ENCODE measurements at regions not wholly inside any gene's neighbourhood (a gene's known extent, or its start where the extent isn't known, plus 50 kb on each side); places are given as distances from the start of the nearest gene placed in this dataset.

DNA sequence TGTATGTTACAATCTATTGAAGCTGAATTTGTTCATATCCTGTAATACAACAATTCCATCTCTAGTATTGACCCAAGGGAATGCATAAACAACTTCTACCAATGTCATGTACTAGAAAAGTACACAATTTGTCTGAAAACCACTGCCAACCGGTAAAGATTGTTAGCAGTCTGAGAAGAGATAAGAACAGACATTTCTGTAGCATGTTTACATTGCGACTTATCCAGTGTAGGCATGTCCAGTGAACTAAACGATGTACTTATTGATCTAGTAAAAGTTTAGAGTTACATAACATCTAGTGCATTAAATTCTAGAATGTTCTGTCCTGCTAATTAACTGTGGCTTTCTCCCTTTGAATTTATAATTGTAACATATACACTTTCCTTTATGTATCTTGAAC, 425.9 kb downstream of the SLITRK6 start:
- H3K36me3 Mint-ChIP-seq (ENCODE audit: low read depth): no peaks in the 10 kb centered on the region
- Histone ChIP-seq H3K9me2 (ENCODE audit: insufficient read depth) (no peaks in the 10 kb centered on the region), H3F3A (replicated peaks; ENCODE audit: low read depth) (no peaks in the 10 kb centered on the region), H3K4me3 (no peak overlapping the region), H3K27ac (ENCODE audit: low read depth) (no peak overlapping the region), H3K36me3 (ENCODE audit: insufficient read depth) (no peaks in the 10 kb centered on the region), H4K20me1 (replicated peaks; ENCODE audit: insufficient read depth) (no peaks in the 10 kb centered on the region), H3K27me3 (ENCODE audit: insufficient read depth) (no peaks in the 10 kb centered on the region), H2AFZ (no peak overlapping the region), H3K79me2 (replicated peaks; ENCODE audit: insufficient read depth) (no peaks in the 10 kb centered on the region), H3K4me1 (ENCODE audit: insufficient read depth) (no peaks in the 10 kb centered on the region), H3K4me2 (no peak overlapping the region)
- no peak overlapping the region for H3K27ac Mint-ChIP-seq
- H3K9me3 Mint-ChIP-seq: no peaks in the 10 kb centered on the region
- no peaks in the 10 kb centered on the region for H3K4me1 Mint-ChIP-seq
- no peak overlapping the region for H3K4me3 Mint-ChIP-seq
- no peaks in the 10 kb centered on the region for H3K27me3 Mint-ChIP-seq (ENCODE audit: insufficient read depth, low read depth, poor library complexity)
- no peak for DNase-seq (ENCODE audit: low spot score)
- no peak for ATAC-seq
- no peak for TF ChIP-seq ZNF331 (CRISPR knock-in tag; IDR thresholded peaks at IDR 0.05; ENCODE audit: low read depth)
- TF ChIP-seq, protein P1, sequence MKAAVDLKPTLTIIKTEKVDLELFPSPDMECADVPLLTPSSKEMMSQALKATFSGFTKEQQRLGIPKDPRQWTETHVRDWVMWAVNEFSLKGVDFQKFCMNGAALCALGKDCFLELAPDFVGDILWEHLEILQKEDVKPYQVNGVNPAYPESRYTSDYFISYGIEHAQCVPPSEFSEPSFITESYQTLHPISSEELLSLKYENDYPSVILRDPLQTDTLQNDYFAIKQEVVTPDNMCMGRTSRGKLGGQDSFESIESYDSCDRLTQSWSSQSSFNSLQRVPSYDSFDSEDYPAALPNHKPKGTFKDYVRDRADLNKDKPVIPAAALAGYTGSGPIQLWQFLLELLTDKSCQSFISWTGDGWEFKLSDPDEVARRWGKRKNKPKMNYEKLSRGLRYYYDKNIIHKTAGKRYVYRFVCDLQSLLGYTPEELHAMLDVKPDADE (IDR thresholded peaks at IDR 0.05): no peak

DNA sequence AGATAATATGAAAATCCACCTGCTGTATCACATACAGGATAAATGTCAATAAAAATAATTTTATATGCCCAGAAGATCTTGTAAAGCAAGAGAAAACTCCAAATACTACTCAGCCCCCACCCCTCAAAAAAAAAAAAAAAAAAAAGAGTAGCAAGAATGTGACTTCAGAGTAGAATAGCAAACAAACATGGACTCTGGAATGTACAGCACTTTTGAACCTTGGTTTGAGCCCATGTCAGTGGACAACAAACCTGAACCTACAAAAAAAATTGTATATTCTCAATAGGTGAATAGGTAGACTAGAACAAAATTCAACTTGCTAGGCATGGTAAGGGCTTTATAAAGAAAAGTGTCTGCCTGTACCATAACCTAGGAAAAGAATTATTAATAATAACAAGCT, 428.0 kb downstream of the SLITRK6 start:
- ATAC-seq (no peak), DNase-seq (ENCODE audit: low spot score) (no peak)
- no peaks in the 10 kb centered on the region for H3F3A ChIP-seq (replicated peaks; ENCODE audit: low read depth)
- H3K27me3 ChIP-seq (ENCODE audit: insufficient read depth): no peaks in the 10 kb centered on the region
- Mint-ChIP-seq H3K4me1 (no peaks in the 10 kb centered on the region), H3K36me3 (ENCODE audit: low read depth) (no peaks in the 10 kb centered on the region), H3K4me3 (no peak overlapping the region), H3K27me3 (ENCODE audit: insufficient read depth, low read depth, poor library complexity) (no peaks in the 10 kb centered on the region), H3K27ac (no peak overlapping the region), H3K9me3 (no peaks in the 10 kb centered on the region)
- H3K36me3 ChIP-seq (ENCODE audit: insufficient read depth): no peaks in the 10 kb centered on the region
- no peaks in the 10 kb centered on the region for H3K4me1 ChIP-seq (ENCODE audit: insufficient read depth)
- H4K20me1 ChIP-seq (replicated peaks; ENCODE audit: insufficient read depth): no peaks in the 10 kb centered on the region
- no peak overlapping the region for H3K27ac ChIP-seq (ENCODE audit: low read depth)
- no peaks in the 10 kb centered on the region for H3K79me2 ChIP-seq (replicated peaks; ENCODE audit: insufficient read depth)
- no peak overlapping the region for H3K4me3 ChIP-seq
- no peak overlapping the region for H3K4me2 ChIP-seq
- no peaks in the 10 kb centered on the region for H3K9me2 ChIP-seq (ENCODE audit: insufficient read depth)
- H2AFZ ChIP-seq: no peak overlapping the region
- TF ChIP-seq, protein P2, sequence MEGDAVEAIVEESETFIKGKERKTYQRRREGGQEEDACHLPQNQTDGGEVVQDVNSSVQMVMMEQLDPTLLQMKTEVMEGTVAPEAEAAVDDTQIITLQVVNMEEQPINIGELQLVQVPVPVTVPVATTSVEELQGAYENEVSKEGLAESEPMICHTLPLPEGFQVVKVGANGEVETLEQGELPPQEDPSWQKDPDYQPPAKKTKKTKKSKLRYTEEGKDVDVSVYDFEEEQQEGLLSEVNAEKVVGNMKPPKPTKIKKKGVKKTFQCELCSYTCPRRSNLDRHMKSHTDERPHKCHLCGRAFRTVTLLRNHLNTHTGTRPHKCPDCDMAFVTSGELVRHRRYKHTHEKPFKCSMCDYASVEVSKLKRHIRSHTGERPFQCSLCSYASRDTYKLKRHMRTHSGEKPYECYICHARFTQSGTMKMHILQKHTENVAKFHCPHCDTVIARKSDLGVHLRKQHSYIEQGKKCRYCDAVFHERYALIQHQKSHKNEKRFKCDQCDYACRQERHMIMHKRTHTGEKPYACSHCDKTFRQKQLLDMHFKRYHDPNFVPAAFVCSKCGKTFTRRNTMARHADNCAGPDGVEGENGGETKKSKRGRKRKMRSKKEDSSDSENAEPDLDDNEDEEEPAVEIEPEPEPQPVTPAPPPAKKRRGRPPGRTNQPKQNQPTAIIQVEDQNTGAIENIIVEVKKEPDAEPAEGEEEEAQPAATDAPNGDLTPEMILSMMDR (conservative IDR thresholded peaks at IDR 0.05; ENCODE audit: low read depth in 2 of 2): no peak
- no peak for TF ChIP-seq EZH2 (IDR thresholded peaks at IDR 0.05; ENCODE audit: low read depth, unreplicated experiment)
- no peak for TF ChIP-seq EZH2phosphoT487 (IDR thresholded peaks at IDR 0.05; ENCODE audit: unreplicated experiment)
- TF ChIP-seq JUNB (IDR thresholded peaks at IDR 0.05; ENCODE audit: unreplicated experiment): no peak
- no peak for TF ChIP-seq CREB1 (CRISPR knock-in tag; IDR thresholded peaks at IDR 0.05; ENCODE audit: low read depth)
- TF ChIP-seq REST (IDR thresholded peaks at IDR 0.05; ENCODE audit: unreplicated experiment): no peak
- TF ChIP-seq NANOG (IDR thresholded peaks at IDR 0.05; ENCODE audit: borderline replicate concordance): no peak
- TF ChIP-seq, protein P1 (IDR thresholded peaks at IDR 0.05): no peak
- no peak for TF ChIP-seq STAT1 (IDR thresholded peaks at IDR 0.05; ENCODE audit: unreplicated experiment)
- TF ChIP-seq ZNF114 (CRISPR knock-in tag; IDR thresholded peaks at IDR 0.05): no peak
